ENCODE measurements at regions not wholly inside any gene's neighbourhood (a gene's known extent, or its start where the extent isn't known, plus 50 kb on each side); places are given as distances from the start of the nearest gene placed in this dataset.

GRCh38 chr2:106644623-106645022, 157.5 kb downstream of the CD8B2 start:
- no peak overlapping the region for H3K27ac Mint-ChIP-seq
- H3K4me3 Mint-ChIP-seq: no peak overlapping the region
- H3K36me3 Mint-ChIP-seq (ENCODE audit: low read depth): no peaks in the 10 kb centered on the region
- H3K27me3 Mint-ChIP-seq: no peaks in the 10 kb centered on the region
- ChIA-PET CTCF (no interaction called here), POLR2A (no interaction called here)
- no peaks in the 10 kb centered on the region for H3K4me1 Mint-ChIP-seq
- DNase-seq: no peak
- no peaks in the 10 kb centered on the region for H3K9me3 Mint-ChIP-seq

GRCh38 chr2:106646605-106647004, 159.4 kb downstream of the CD8B2 start:
- Mint-ChIP-seq H3K4me1 (no peaks in the 10 kb centered on the region), H3K9me3 (no peaks in the 10 kb centered on the region), H3K4me3 (no peak overlapping the region), H3K36me3 (ENCODE audit: low read depth) (no peaks in the 10 kb centered on the region), H3K27ac (no peak overlapping the region), H3K27me3 (no peaks in the 10 kb centered on the region)
- no peak for DNase-seq
- ChIA-PET POLR2A (no interaction called here), CTCF (no interaction called here)

GRCh38 chr2:106649306-106649705, 162.1 kb downstream of the CD8B2 start:
- no peaks in the 10 kb centered on the region for H3K27me3 Mint-ChIP-seq
- no peak overlapping the region for H3K4me3 Mint-ChIP-seq
- H3K27ac Mint-ChIP-seq: no peak overlapping the region
- DNase-seq: no peak
- CTCF ChIA-PET: no interaction called here
- no peaks in the 10 kb centered on the region for H3K36me3 Mint-ChIP-seq (ENCODE audit: low read depth)
- POLR2A ChIA-PET: no interaction called here
- no peaks in the 10 kb centered on the region for H3K4me1 Mint-ChIP-seq
- H3K9me3 Mint-ChIP-seq: no peaks in the 10 kb centered on the region

- DNase-seq: no peak
- ChIA-PET CTCF (no interaction called here), POLR2A (no interaction called here)
- Mint-ChIP-seq H3K27ac (no peak overlapping the region), H3K4me3 (no peak overlapping the region), H3K9me3 (no peaks in the 10 kb centered on the region), H3K27me3 (no peaks in the 10 kb centered on the region), H3K36me3 (ENCODE audit: low read depth) (no peaks in the 10 kb centered on the region), H3K4me1 (no peaks in the 10 kb centered on the region)
Observed at GRCh38 chr2:106653465-106653864, 166.3 kb downstream of the CD8B2 start.

GRCh38 chr2:106658616-106659015, 171.5 kb downstream of the CD8B2 start:
- H3K9me3 Mint-ChIP-seq: no peaks in the 10 kb centered on the region
- no peaks in the 10 kb centered on the region for H3K4me1 Mint-ChIP-seq
- H3K27ac Mint-ChIP-seq: no peak overlapping the region
- no peak overlapping the region for H3K4me3 Mint-ChIP-seq
- ChIA-PET POLR2A (no interaction called here), CTCF (no interaction called here)
- no peak for DNase-seq
- H3K36me3 Mint-ChIP-seq (ENCODE audit: low read depth): no peaks in the 10 kb centered on the region
- H3K27me3 Mint-ChIP-seq: no peaks in the 10 kb centered on the region

- no peaks in the 10 kb centered on the region for H3K4me1 Mint-ChIP-seq
- ChIA-PET CTCF (no interaction called here), POLR2A (no interaction called here)
- DNase-seq: no peak
- H3K4me3 Mint-ChIP-seq: no peak overlapping the region
- no peaks in the 10 kb centered on the region for H3K9me3 Mint-ChIP-seq
- no peaks in the 10 kb centered on the region for H3K36me3 Mint-ChIP-seq (ENCODE audit: low read depth)
- no peaks in the 10 kb centered on the region for H3K27me3 Mint-ChIP-seq
- H3K27ac Mint-ChIP-seq: no peak overlapping the region
Observed at GRCh38 chr2:106664669-106665068, 177.5 kb downstream of the CD8B2 start.

- Mint-ChIP-seq H3K27me3 (no peaks in the 10 kb centered on the region), H3K27ac (no peak overlapping the region), H3K4me3 (no peak overlapping the region), H3K4me1 (no peaks in the 10 kb centered on the region), H3K9me3 (peaks cover 3% of the 10 kb centered on the region), H3K36me3 (ENCODE audit: low read depth) (no peaks in the 10 kb centered on the region)
- DNase-seq: no peak
- POLR2A ChIA-PET: no interaction called here
- CTCF ChIA-PET: no interaction called here
Observed at GRCh38 chr2:106667478-106668070, 180.4 kb downstream of the CD8B2 start.

GRCh38 chr2:106685180-106685897, 198.2 kb downstream of the CD8B2 start:
- ChIA-PET CTCF (no interaction called here), POLR2A (no interaction called here)
- Mint-ChIP-seq H3K4me1 (no peaks in the 10 kb centered on the region), H3K9me3 (no peaks in the 10 kb centered on the region), H3K4me3 (no peak overlapping the region), H3K27me3 (peaks cover 1% of the 10 kb centered on the region), H3K27ac (no peak overlapping the region), H3K36me3 (ENCODE audit: low read depth) (no peaks in the 10 kb centered on the region)
- no peak for DNase-seq

GRCh38 chr2:106686814-106687213, 199.2 kb downstream of the ST6GAL2 start:
- Mint-ChIP-seq H3K4me3 (no peak overlapping the region), H3K36me3 (ENCODE audit: low read depth) (no peaks in the 10 kb centered on the region), H3K27ac (no peak overlapping the region), H3K27me3 (peaks cover 1% of the 10 kb centered on the region), H3K9me3 (no peaks in the 10 kb centered on the region), H3K4me1 (no peaks in the 10 kb centered on the region)
- ChIA-PET POLR2A (no interaction called here), CTCF (no interaction called here)
- DNase-seq: no peak

- ChIA-PET CTCF (no interaction called here), POLR2A (no interaction called here)
- Mint-ChIP-seq H3K4me3 (no peak overlapping the region), H3K27me3 (no peaks in the 10 kb centered on the region), H3K36me3 (ENCODE audit: low read depth) (no peaks in the 10 kb centered on the region), H3K9me3 (no peaks in the 10 kb centered on the region), H3K27ac (no peak overlapping the region), H3K4me1 (no peaks in the 10 kb centered on the region)
- no peak for DNase-seq
Observed at GRCh38 chr2:106694964-106695470, 190.9 kb downstream of the ST6GAL2 start.

- Mint-ChIP-seq H3K4me3 (no peak overlapping the region), H3K9me3 (no peaks in the 10 kb centered on the region), H3K4me1 (no peaks in the 10 kb centered on the region), H3K27me3 (no peaks in the 10 kb centered on the region), H3K36me3 (ENCODE audit: low read depth) (no peaks in the 10 kb centered on the region), H3K27ac (no peak overlapping the region)
- CTCF ChIA-PET: no interaction called here
- POLR2A ChIA-PET: no interaction called here
- no peak for DNase-seq
Observed at GRCh38 chr2:106695919-106696318, 190.0 kb downstream of the ST6GAL2 start.

- no peaks in the 10 kb centered on the region for H3K36me3 Mint-ChIP-seq (ENCODE audit: low read depth)
- CTCF ChIA-PET: no interaction called here
- no peaks in the 10 kb centered on the region for H3K9me3 Mint-ChIP-seq
Observed at GRCh38 chr2:106700616-106701015, 185.4 kb downstream of the ST6GAL2 start.

GRCh38 chr2:106701203-106702022, 184.6 kb downstream of the ST6GAL2 start:
- ChIA-PET CTCF (no interaction called here), POLR2A (no interaction called here)
- Mint-ChIP-seq H3K9me3 (no peaks in the 10 kb centered on the region), H3K4me3 (no peak overlapping the region), H3K27me3 (no peaks in the 10 kb centered on the region), H3K36me3 (ENCODE audit: low read depth) (no peaks in the 10 kb centered on the region), H3K4me1 (no peaks in the 10 kb centered on the region), H3K27ac (no peak overlapping the region)
- DNase-seq: no peak

More at GRCh38 chr2:106700616-106701015, 185.4 kb downstream of the ST6GAL2 start:
- Mint-ChIP-seq H3K27me3 (no peaks in the 10 kb centered on the region), H3K4me1 (no peaks in the 10 kb centered on the region), H3K4me3 (no peak overlapping the region), H3K27ac (no peak overlapping the region)
- DNase-seq: no peak
- POLR2A ChIA-PET: no interaction called here

GRCh38 chr2:106703161-106703560, 182.8 kb downstream of the ST6GAL2 start:
- Mint-ChIP-seq H3K9me3 (no peaks in the 10 kb centered on the region), H3K4me3 (no peak overlapping the region), H3K36me3 (ENCODE audit: low read depth) (no peaks in the 10 kb centered on the region), H3K27me3 (no peaks in the 10 kb centered on the region), H3K27ac (no peak overlapping the region), H3K4me1 (no peaks in the 10 kb centered on the region)
- POLR2A ChIA-PET: no interaction called here
- no peak for DNase-seq
- CTCF ChIA-PET: no interaction called here
